ENCODE measurements at regions not wholly inside any gene's neighbourhood (a gene's known extent, or its start where the extent isn't known, plus 50 kb on each side); places are given as distances from the start of the nearest gene placed in this dataset.

DNA sequence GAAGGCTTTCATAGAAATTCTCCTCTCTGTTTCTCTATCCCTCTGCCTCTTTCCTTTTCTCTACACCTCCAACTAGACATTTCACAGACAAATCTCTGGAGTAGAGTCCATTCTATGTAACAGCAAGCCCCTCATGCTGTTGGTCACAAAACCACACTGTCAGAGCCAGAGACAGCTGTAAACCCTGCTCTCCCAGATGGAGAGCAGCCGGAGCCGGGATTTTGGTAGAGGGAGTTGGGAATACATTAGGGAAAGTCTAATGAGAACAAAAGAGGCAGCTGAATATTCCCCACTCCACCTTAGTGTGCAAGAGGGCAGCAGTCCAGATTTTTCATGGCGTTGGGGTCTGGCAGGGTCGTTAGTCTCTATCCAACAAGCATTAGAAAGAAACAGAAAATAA, 68.3 kb upstream of the EDN1 start:
- DNase-seq (ENCODE audit: low spot score) = no peak

GRCh38 chr6:12222405-12223366, 67.5 kb upstream of the EDN1 start:
- DNase-seq (ENCODE audit: low spot score) = peak; percentile 82

DNA sequence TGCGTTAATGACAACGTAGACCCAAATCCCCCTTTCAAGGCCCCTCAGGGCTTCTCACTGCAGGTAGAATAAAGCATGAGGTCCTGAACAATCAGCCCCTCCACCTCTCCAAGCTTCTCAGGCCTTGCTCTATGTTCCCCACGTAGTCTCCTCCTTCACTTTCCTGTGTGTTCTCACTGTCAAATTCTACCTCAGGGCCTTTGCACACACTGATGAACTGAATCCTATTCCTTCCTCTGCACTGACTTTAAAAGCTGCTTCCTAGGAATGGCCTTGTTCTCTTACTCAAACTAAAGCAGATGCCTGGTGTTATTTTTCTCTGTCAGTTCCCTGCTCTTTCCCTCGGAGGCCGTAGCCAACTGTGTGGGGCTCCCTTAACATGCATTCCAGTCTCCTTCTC, 66.8 kb upstream of the EDN1 start:
- no peak for DNase-seq (ENCODE audit: low spot score)

GRCh38 chr6:12224251-12224650, 65.9 kb upstream of the EDN1 start:
- no peak for DNase-seq (ENCODE audit: low spot score)

- DNase-seq (ENCODE audit: low spot score) = no peak
Measured at GRCh38 chr6:12228447-12229146, 61.6 kb upstream of the EDN1 start.

DNA sequence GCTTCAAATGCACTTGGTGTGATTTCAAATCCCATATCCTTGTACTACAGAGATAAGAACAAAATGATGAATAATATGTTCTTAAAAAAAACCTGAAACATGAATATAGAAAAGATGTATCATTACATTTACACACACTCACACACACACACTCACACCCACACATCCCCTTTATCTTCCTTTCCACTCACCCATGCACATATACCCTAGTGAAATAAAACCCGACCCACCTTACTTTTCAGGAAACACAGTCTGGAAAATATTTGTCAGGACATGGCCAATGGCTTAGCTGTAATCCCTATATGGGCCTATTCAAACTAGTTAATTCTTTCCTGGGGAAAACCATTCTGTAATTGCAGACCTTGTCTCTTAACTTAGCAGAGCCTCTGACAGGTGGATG, 60.8 kb upstream of the EDN1 start:
- no peak for DNase-seq (ENCODE audit: low spot score)

DNA sequence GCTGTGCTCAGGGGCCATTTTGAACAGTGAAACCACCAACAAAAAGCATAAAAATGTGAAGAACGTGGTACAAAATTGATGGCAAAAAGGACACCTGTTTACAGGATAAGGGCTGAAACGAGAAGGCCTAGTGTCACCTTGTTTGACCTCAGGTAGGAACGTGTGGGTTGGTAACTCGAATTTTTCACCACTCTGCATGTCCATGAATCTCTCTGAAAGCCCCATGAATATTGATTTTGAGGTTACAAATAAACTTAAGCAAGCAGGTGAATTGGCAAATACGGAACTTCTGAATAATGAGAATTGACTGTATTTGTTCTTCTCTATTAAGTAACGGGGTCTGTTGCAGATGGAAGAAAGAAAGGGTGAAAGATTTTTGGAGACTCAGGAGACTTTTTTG, 59.6 kb upstream of the EDN1 start:
- no peak for DNase-seq (ENCODE audit: low spot score)

DNA sequence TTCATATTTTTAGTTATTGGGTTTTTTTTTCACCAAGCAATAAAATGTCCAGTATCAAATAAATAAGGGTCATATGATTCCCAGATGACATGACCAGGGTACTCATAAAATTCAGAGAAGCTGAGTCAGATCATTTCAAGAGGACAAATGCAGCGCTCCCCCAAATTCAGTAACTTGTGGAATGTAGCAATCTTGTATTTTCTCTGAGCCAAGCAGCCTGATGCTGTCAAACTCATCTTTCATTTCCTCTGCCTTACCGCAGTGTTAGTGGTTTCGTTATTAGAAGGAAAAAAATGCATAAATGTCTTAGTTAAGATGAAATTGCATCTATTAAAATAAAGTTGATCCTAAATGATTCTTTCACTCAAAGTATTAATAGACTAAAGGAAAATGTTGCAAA, 57.8 kb upstream of the EDN1 start:
- peak; percentile 33 for DNase-seq (ENCODE audit: low spot score)

DNA sequence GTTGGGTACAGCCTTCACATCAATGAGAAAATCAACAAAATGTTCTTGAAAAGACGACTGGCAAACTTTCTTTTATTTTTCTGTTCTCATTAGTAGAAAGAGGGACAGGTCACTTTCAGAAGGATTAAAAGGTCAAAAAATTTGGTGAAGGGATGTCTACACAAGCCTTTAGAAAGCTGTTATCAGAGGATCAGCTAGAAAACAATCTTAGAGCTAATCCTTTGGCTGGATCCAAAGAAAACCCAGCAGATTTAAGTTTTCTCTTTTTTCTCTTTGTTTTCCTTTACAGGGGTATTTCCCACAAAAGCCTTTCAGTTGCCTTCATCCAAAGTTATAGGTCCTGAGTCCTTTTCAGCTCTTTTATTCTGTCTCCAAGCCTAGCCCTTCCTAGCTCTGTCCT, 57.3 kb upstream of the EDN1 start:
- no peak for DNase-seq (ENCODE audit: low spot score)

- peak; percentile 91 for DNase-seq (ENCODE audit: low spot score)
Measured at GRCh38 chr6:12233693-12234571, 56.2 kb upstream of the EDN1 start.

- DNase-seq (ENCODE audit: low spot score) = no peak
Measured at GRCh38 chr6:12235341-12235740, 54.8 kb upstream of the EDN1 start.

DNA sequence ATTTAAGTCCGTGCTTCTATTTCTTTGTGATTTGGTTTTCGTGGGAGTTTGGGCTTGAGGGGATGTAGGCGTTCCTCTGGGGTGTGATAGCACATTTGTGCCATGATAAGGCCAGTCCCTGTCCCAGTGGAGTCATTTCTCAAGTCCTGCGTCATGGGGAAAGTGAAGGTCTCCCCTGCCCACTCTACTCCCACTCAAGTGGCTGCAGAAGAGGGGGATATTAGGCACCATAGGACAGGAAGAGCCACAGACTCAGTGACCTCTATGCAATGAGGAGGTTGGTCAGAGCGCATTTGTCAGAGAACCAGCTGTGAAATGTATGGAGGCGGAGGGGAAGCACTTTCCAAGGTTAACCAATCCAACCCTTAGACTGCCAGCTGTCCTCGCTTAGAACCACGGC, 51.9 kb upstream of the EDN1 start:
- DNase-seq (ENCODE audit: low spot score) = no peak
